Vagina (tissue), 2 donors: ENCODE measurements at regions not wholly inside any gene's neighbourhood (a gene's known extent, or its start where the extent isn't known, plus 50 kb on each side); places are given as distances from the start of the nearest gene placed in this dataset.

Experiments used
- CTCF ChIP-seq, 3 experiments: fragments of 450-650 bp in 2 of 3; fragments of 200-600 bp in 1 of 3; sonication (generic) in 1 of 3; IDR thresholded peaks; one replicate each; pipeline ENCODE4 v1.5.1; 2017 to 2019; ENCODE audit warnings: antibody characterized with exemption in 3 of 3, mild to moderate bottlenecking in 2 of 3, moderate library complexity in 2 of 3
- POLR2A ChIP-seq, 2 donors: fragments of 450-650 bp; IDR thresholded peaks; one replicate each; pipeline ENCODE4 v1.6.1; 2017; ENCODE audit warnings: antibody characterized with exemption in 2 of 2, mild to moderate bottlenecking in 2 of 2, moderate library complexity in 2 of 2
- POLR2AphosphoS5 ChIP-seq, 2 donors: sonication (generic); formaldehyde crosslinking; IDR thresholded peaks; one replicate each; pipeline ENCODE4 v1.9.0; 2017; ENCODE audit warnings: antibody characterized with exemption in 2 of 2, mild to moderate bottlenecking in 2 of 2, low read depth in 1 of 2; ENCODE audit not compliant: insufficient read depth in 1 of 2

DNA sequence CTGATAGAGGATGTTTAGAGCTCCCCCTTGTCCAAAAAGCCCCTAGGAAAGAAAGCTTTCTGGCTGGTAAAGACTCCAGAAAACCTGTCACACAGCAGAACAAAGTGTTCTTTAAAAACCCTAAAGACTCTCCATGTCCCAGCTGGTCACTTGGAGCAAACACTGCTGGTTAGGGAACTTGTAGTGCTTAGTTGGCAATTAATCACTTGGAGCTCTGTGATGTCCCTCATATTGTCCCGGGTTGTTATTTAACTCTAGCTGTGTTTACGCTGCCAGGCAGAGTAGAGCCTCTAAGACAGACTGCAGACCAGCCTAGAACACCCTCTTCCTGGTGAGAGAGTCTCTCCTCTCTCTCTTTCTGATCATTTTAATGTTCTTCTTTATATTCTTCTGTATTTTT lies 267.3 kb downstream of the BCOR start:
- TF ChIP-seq POLR2A (IDR thresholded peaks at IDR 0.05) (no peak), CTCF (IDR thresholded peaks at IDR 0.05) (no peak), POLR2AphosphoS5 (IDR thresholded peaks at IDR 0.05; ENCODE audit: insufficient read depth in 1 of 2, low read depth in 1 of 2) (no peak)
